SK-N-SH treated with all-trans-retinoic acid at 6 μM for 48 hours (cell line): ENCODE measurements at regions not wholly inside any gene's neighbourhood (a gene's known extent, or its start where the extent isn't known, plus 50 kb on each side); places are given as distances from the start of the nearest gene placed in this dataset.

Experiments
- ARNTL ChIP-seq: fragments of 450-650 bp; formaldehyde crosslinking; IDR thresholded peaks from 2 replicates; pipeline ENCODE4 v1.5.0; 2020; ENCODE audit warnings: low read depth, mild to moderate bottlenecking, moderate library complexity, borderline replicate concordance
- OSR1 ChIP-seq: fragments of 250-450 bp; sonication (Bioruptor Pico); IDR thresholded peaks from 2 replicates; pipeline ENCODE4 v1.8.0; 2022; ENCODE audit warnings: moderate library complexity, mild to moderate bottlenecking, inconsistent platforms
- RARB ChIP-seq: fragments of 250-450 bp; sonication (Bioruptor Pico); IDR thresholded peaks from 2 replicates; pipeline ENCODE4 v1.8.0; 2021; ENCODE audit warnings: mild to moderate bottlenecking, moderate library complexity
- TF ChIP-seq, protein P1 (sequence below): fragments of 250-450 bp; sonication (Bioruptor Pico); IDR thresholded peaks from 2 replicates; pipeline ENCODE4 v1.5.1; 2020; ENCODE audit warnings: low read depth, mild to moderate bottlenecking, moderate library complexity

DNA sequence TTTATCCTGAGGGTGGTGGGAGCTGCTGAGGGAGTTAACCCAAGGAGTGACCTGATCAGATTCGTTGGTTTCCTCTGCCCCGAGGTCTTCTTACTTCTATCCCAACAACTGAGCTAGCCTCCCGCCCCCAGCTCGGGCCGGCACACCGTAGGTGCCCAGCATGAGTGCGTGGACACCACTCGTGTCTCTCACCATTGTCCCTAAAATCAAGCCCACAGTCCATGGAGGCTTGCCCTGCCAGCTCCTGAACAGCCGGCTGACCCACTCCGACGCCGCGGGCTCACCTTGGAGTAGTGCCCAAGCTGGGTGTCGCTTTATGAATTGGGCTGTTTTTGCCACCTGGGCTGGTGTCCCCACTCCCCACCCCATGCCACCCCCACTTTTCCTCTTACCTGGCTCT is 59.0 kb upstream of the CCDC167 start:
- TF ChIP-seq, protein P1, sequence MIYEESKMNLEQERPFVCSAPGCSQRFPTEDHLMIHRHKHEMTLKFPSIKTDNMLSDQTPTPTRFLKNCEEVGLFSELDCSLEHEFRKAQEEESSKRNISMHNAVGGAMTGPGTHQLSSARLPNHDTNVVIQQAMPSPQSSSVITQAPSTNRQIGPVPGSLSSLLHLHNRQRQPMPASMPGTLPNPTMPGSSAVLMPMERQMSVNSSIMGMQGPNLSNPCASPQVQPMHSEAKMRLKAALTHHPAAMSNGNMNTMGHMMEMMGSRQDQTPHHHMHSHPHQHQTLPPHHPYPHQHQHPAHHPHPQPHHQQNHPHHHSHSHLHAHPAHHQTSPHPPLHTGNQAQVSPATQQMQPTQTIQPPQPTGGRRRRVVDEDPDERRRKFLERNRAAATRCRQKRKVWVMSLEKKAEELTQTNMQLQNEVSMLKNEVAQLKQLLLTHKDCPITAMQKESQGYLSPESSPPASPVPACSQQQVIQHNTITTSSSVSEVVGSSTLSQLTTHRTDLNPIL: no peak
- TF ChIP-seq OSR1 (CRISPR knock-in tag) (no peak), ARNTL (CRISPR knock-in tag) (no peak), RARB (CRISPR knock-in tag) (no peak)
